Liver (tissue), 7 donors: ENCODE measurements at regions not wholly inside any gene's neighbourhood (a gene's known extent, or its start where the extent isn't known, plus 50 kb on each side); places are given as distances from the start of the nearest gene placed in this dataset.

Source experiments
- DNase-seq: peaks from one replicate; pipeline ENCODE4 v3.0.0-alpha.2; 2017; ENCODE audit warnings: low spot score
- H3K27ac ChIP-seq, 2 donors: one replicate each; pipeline ENCODE4 v1.7.0; 2013; ENCODE audit warnings: inconsistent platforms in 2 of 2, low read length in 2 of 2, control low read depth in 1 of 2, low read depth in 1 of 2, mild to moderate bottlenecking in 1 of 2
- H3K27me3 ChIP-seq, 4 donors: one replicate each; pipeline versions ENCODE4 v1.6.1 to v1.7.0; 2013; ENCODE audit warnings: low read length in 3 of 4, inconsistent platforms in 1 of 4, mild to moderate bottlenecking in 1 of 4, moderate library complexity in 1 of 4; ENCODE audit not compliant: control insufficient read depth in 4 of 4, insufficient read depth in 4 of 4
- H3K36me3 ChIP-seq, 4 donors: one replicate each; pipeline versions ENCODE4 v1.6.1 to v1.7.0; 2013; ENCODE audit warnings: low read length in 3 of 4, mild to moderate bottlenecking in 3 of 4, low read depth in 1 of 4, moderate library complexity in 1 of 4; ENCODE audit not compliant: control insufficient read depth in 4 of 4, insufficient read depth in 3 of 4
- H3K4me1 ChIP-seq, 4 donors: one replicate each; pipeline versions ENCODE4 v1.6.1 to v1.7.0; 2013; ENCODE audit warnings: low read length in 3 of 4, mild to moderate bottlenecking in 3 of 4, moderate library complexity in 1 of 4; ENCODE audit not compliant: control insufficient read depth in 4 of 4, insufficient read depth in 4 of 4
- H3K4me3 ChIP-seq, 3 donors: one replicate each; pipeline versions ENCODE4 v1.6.1 to v1.7.0; 2013; ENCODE audit warnings: low read length in 3 of 3, control low read depth in 1 of 3, low read depth in 1 of 3, mild to moderate bottlenecking in 1 of 3
- H3K9ac ChIP-seq, 2 donors: one replicate each; pipeline ENCODE4 v1.7.0; 2013; ENCODE audit warnings: low read length in 2 of 2, mild to moderate bottlenecking in 2 of 2, moderate library complexity in 2 of 2, control low read depth in 1 of 2, low read depth in 1 of 2
- H3K9me3 ChIP-seq, 4 donors: one replicate each; pipeline versions ENCODE4 v1.6.1 to v1.7.0; 2013; ENCODE audit warnings: low read length in 3 of 4; ENCODE audit not compliant: control insufficient read depth in 4 of 4
- ATF3 ChIP-seq: IDR thresholded peaks from 2 replicates; pipeline ENCODE4 v1.6.1; 2016; ENCODE audit warnings: antibody characterized with exemption
- EGR1 ChIP-seq, 2 donors: IDR thresholded peaks; 2 replicates each; pipeline ENCODE4 v1.6.1; 2016 to 2018; ENCODE audit warnings: antibody characterized with exemption in 2 of 2, low read depth in 2 of 2
- FOXA1 ChIP-seq: IDR thresholded peaks from 2 replicates; pipeline ENCODE4 v1.6.1; 2016; ENCODE audit warnings: antibody characterized with exemption
- FOXA2 ChIP-seq: IDR thresholded peaks from 2 replicates; pipeline ENCODE4 v1.6.1; 2016; ENCODE audit warnings: antibody characterized with exemption
- GABPA ChIP-seq, 2 donors: IDR thresholded peaks in 1 of 2; conservative IDR thresholded peaks in 1 of 2; 2 replicates each; pipeline ENCODE4 v1.6.1; 2016; ENCODE audit warnings: antibody characterized with exemption in 2 of 2, mild to moderate bottlenecking in 1 of 2, moderate library complexity in 1 of 2
- HNF4G ChIP-seq: IDR thresholded peaks from 2 replicates; pipeline ENCODE4 v1.6.1; 2016; ENCODE audit warnings: antibody characterized with exemption
- JUND ChIP-seq, 2 donors: IDR thresholded peaks; 2 replicates each; pipeline ENCODE4 v1.6.1; 2016; ENCODE audit warnings: antibody characterized with exemption in 2 of 2
- NR2F2 ChIP-seq: IDR thresholded peaks from 2 replicates; pipeline ENCODE4 v1.6.1; 2016; ENCODE audit warnings: antibody characterized with exemption
- RAD21 ChIP-seq, 2 donors: IDR thresholded peaks; 2 replicates each; pipeline ENCODE4 v1.6.1; 2016; ENCODE audit warnings: antibody characterized with exemption in 2 of 2, mild to moderate bottlenecking in 2 of 2
- RXRA ChIP-seq, 2 donors: IDR thresholded peaks; 2 replicates each; pipeline ENCODE4 v1.6.1; 2017 to 2018; ENCODE audit warnings: antibody characterized with exemption in 2 of 2, mild to moderate bottlenecking in 1 of 2
- TAF1 ChIP-seq: conservative IDR thresholded peaks from 2 replicates; pipeline ENCODE4 v1.6.1; 2016; ENCODE audit warnings: antibody characterized with exemption, mild to moderate bottlenecking
- YY1 ChIP-seq: IDR thresholded peaks from 2 replicates; pipeline ENCODE4 v1.6.1; 2016; ENCODE audit warnings: antibody characterized with exemption, mild to moderate bottlenecking
- ZBTB33 ChIP-seq: IDR thresholded peaks from 2 replicates; pipeline ENCODE4 v1.6.1; 2016; ENCODE audit warnings: antibody characterized with exemption
- WGBS: extraction: QIAGEN DNeasy Blood & Tissue Kit; methylation state at CpG from one replicate; pipeline ENCODE4 v1.1.7; 2013; 5-methylcytosine and 5-hydroxymethylcytosine counted together
- TF ChIP-seq, protein P1 (sequence below): IDR thresholded peaks from 2 replicates; pipeline ENCODE4 v1.6.1; 2016; ENCODE audit warnings: antibody characterized with exemption
- donor health status: healthy.
- donor health status: healthy.
- donor health status: healthy.
- donor health status: healthy.

GRCh38 chr5:158546748-158547147 lies 553.0 kb downstream of the EBF1 start (continued):
- TF ChIP-seq TAF1 (no peak), RAD21 (IDR thresholded peaks at IDR 0.05) (no peak), YY1 (no peak), FOXA1 (no peak), EGR1 (IDR thresholded peaks at IDR 0.05; ENCODE audit: low read depth in 2 of 2) (no peak), JUND (IDR thresholded peaks at IDR 0.05) (no peak), ATF3 (no peak)

GRCh38 chr5:158545949-158546530 lies 553.7 kb downstream of the EBF1 start:
- Histone ChIP-seq H3K4me1 (peaks cover 0 to 6% (median 2%) of the 10 kb centered on the region in 4 donors), H3K27ac (no peak overlapping the region), H3K4me3 (no peak overlapping the region), H3K9ac (no peak overlapping the region), H3K36me3 (no peaks in the 10 kb centered on the region), H3K27me3 (no peaks in the 10 kb centered on the region), H3K9me3 (no peaks in the 10 kb centered on the region)
- no peak for DNase-seq
- no peak for TF ChIP-seq TAF1
- TF ChIP-seq FOXA2, result no peak
- no peak for TF ChIP-seq GABPA (IDR thresholded peaks at IDR 0.05 in 1 of 2, conservative IDR thresholded peaks at IDR 0.05 in 1 of 2)
- TF ChIP-seq, protein P1, sequence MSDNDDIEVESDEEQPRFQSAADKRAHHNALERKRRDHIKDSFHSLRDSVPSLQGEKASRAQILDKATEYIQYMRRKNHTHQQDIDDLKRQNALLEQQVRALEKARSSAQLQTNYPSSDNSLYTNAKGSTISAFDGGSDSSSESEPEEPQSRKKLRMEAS, result no peak
- no peak for TF ChIP-seq ZBTB33
- TF ChIP-seq RAD21 (IDR thresholded peaks at IDR 0.05), result no peak
- TF ChIP-seq HNF4G, result no peak
- no peak for TF ChIP-seq NR2F2
- 80% methylated on average over 2 of the region's 2 CpGs for WGBS

- no peak overlapping the region for H3K4me3 ChIP-seq
Measured at GRCh38 chr5:158544388-158545339, 555.1 kb downstream of the EBF1 start.

More at GRCh38 chr5:158544388-158545339, 555.1 kb downstream of the EBF1 start:
- WGBS, result 94% methylated on average over 3 of the region's 3 CpGs
- TF ChIP-seq NR2F2 (no peak), RXRA (IDR thresholded peaks at IDR 0.05) (no peak)
- TF ChIP-seq, protein P1, result no peak
- H3K9ac ChIP-seq, result no peak overlapping the region
- no peak for DNase-seq
- H3K27me3 ChIP-seq, result no peaks in the 10 kb centered on the region
- no peak overlapping the region for H3K27ac ChIP-seq
- H3K9me3 ChIP-seq, result no peaks in the 10 kb centered on the region
- H3K4me1 ChIP-seq, result peaks cover 0 to 6% (median 2%) of the 10 kb centered on the region in 4 donors
- H3K36me3 ChIP-seq, result no peaks in the 10 kb centered on the region
